MCF 10A (cell line): ENCODE measurements at regions not wholly inside any gene's neighbourhood (a gene's known extent, or its start where the extent isn't known, plus 50 kb on each side); places are given as distances from the start of the nearest gene placed in this dataset.

Experiments
- BruUV-seq: library from RNA; stranded (reverse); fragments of 400-500 nt; replicated peaks from 2 replicates; lab custom pipeline; 2021; lab: Mats Ljungman, UMichigan
- CTCF ChIA-PET: fragments of 300-600 bp; sonication (Branson Sonifier 250); formaldehyde crosslinking; extraction: SDS; loops from one replicate; lab custom pipeline; 2021; ENCODE audit warnings: antibody characterized with exemption, inconsistent platforms; lab: Yijun Ruan, JAX
- POLR2A ChIA-PET: fragments of 300-600, 350-650 bp; sonication (Branson Sonifier 250); formaldehyde crosslinking; extraction: SDS; loops from one replicate; lab custom pipeline; 2020; ENCODE audit warnings: antibody characterized with exemption, inconsistent platforms; lab: Yijun Ruan, JAX
- DNase-seq: peaks from one replicate; pipeline ENCODE4 v3.0.0-alpha.2; 2018; ENCODE audit not compliant: unreplicated experiment
- H3K27ac Mint-ChIP-seq: one replicate; pipeline ENCODE4 v1.8.0; 2022; ENCODE audit warnings: mild to moderate bottlenecking, low read depth, mixed read lengths; ENCODE audit not compliant: unreplicated experiment
- H3K27me3 Mint-ChIP-seq: one replicate; pipeline ENCODE4 v1.8.0; 2022; ENCODE audit warnings: mixed read lengths; ENCODE audit not compliant: insufficient read depth, unreplicated experiment
- H3K36me3 Mint-ChIP-seq: one replicate; pipeline ENCODE4 v1.8.0; 2022; ENCODE audit warnings: mild to moderate bottlenecking, moderate library complexity, mixed read lengths; ENCODE audit not compliant: insufficient read depth, unreplicated experiment
- H3K4me1 Mint-ChIP-seq: one replicate; pipeline ENCODE4 v1.8.0; 2022; ENCODE audit warnings: mixed read lengths; ENCODE audit not compliant: insufficient read depth, unreplicated experiment
- H3K4me3 Mint-ChIP-seq: one replicate; pipeline ENCODE4 v1.8.0; 2022; ENCODE audit warnings: mild to moderate bottlenecking, moderate library complexity, mixed read lengths; ENCODE audit not compliant: unreplicated experiment
- H3K9me3 Mint-ChIP-seq: one replicate; pipeline ENCODE4 v1.8.0; 2022; ENCODE audit warnings: mixed read lengths; ENCODE audit not compliant: unreplicated experiment
- intact Hi-C: fragments of 100-400 bp; cut with micrococcal nuclease; formaldehyde crosslinking; loops from 2 replicates; pipeline ENCODE4 v1.14.1; 2022
- TF ChIP-seq, protein P1 (sequence below): fragments of 200-600 bp; IDR thresholded peaks from one replicate; pipeline ENCODE4 v1.8.0; 2022; ENCODE audit warnings: antibody characterized with exemption, mild to moderate bottlenecking; ENCODE audit not compliant: unreplicated experiment

GRCh38 chr6:151702851-151703658 is 104.4 kb upstream of the ESR1 start:
- ChIA-PET POLR2A (no interaction called here), CTCF (interaction anchor here (0.7 to 1.5 kb wide), 2 partner anchors 26 to 32 kb away, joined by 3 to 4 read pairs; no protein-coding TSS in a partner anchor)
- Mint-ChIP-seq H3K4me1 (no peaks in the 10 kb centered on the region), H3K4me3 (no peak overlapping the region), H3K9me3 (no peaks in the 10 kb centered on the region), H3K36me3 (no peaks in the 10 kb centered on the region), H3K27me3 (no peaks in the 10 kb centered on the region), H3K27ac (no peak overlapping the region)
- no TSS peak for BruUV-seq
- TF ChIP-seq, protein P1, sequence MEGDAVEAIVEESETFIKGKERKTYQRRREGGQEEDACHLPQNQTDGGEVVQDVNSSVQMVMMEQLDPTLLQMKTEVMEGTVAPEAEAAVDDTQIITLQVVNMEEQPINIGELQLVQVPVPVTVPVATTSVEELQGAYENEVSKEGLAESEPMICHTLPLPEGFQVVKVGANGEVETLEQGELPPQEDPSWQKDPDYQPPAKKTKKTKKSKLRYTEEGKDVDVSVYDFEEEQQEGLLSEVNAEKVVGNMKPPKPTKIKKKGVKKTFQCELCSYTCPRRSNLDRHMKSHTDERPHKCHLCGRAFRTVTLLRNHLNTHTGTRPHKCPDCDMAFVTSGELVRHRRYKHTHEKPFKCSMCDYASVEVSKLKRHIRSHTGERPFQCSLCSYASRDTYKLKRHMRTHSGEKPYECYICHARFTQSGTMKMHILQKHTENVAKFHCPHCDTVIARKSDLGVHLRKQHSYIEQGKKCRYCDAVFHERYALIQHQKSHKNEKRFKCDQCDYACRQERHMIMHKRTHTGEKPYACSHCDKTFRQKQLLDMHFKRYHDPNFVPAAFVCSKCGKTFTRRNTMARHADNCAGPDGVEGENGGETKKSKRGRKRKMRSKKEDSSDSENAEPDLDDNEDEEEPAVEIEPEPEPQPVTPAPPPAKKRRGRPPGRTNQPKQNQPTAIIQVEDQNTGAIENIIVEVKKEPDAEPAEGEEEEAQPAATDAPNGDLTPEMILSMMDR = no peak
- DNase-seq = no peak
- intact Hi-C loops = no loop called here

- TF ChIP-seq, protein P1 = no peak
- CTCF ChIA-PET = interaction anchor here (0.5 to 1.5 kb wide), 2 partner anchors 27 to 502 kb away, joined by 3 read pairs; no protein-coding TSS in a partner anchor
- intact Hi-C loops = no loop called here
- H3K36me3 Mint-ChIP-seq = no peaks in the 10 kb centered on the region
- H3K27ac Mint-ChIP-seq = no peak overlapping the region
- BruUV-seq = no TSS peak
- no peak overlapping the region for H3K4me3 Mint-ChIP-seq
- H3K9me3 Mint-ChIP-seq = no peaks in the 10 kb centered on the region
- POLR2A ChIA-PET = interaction anchor here (1.3 kb wide), 1 partner anchor 41 kb away, joined by 3 read pairs; no protein-coding TSS in a partner anchor
- no peak for DNase-seq
- H3K4me1 Mint-ChIP-seq = no peaks in the 10 kb centered on the region
- no peaks in the 10 kb centered on the region for H3K27me3 Mint-ChIP-seq
These were observed 103.1 kb upstream of the ESR1 start for GRCh38 chr6:151704383-151704782.

DNA sequence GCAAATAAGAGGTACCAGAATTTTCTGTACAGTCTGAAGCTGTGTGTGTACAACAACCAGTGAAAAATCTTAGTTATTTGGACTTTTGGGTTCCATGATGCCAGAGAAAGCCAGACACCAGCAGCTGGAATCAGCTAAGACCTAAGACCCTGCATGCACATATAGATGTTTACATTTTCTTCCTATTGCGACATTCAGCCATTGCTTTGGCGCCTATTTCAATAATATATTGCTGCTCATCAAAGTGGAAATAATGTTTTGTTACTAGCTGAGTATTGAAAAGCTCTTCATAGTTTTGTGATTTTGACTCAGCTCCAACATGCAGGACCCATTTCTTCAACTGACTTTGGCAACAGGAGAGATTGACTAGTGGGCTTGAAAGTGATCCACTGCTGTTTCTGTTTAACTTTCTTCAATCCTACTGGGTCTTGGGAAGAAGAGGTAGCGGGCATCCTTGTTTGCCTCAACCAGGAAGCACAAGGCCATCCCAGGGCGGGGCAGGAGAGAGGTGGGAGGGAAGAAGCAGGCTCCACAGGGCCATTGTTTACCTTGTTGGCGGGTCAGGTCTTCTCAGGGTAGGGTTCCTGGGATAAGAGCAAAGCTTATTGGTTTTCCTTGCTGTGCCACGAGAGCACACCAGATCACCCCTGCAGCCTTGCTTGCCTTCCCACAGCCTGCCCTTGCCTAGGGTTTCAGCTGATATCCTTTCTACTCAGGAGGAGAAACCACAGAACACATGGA is 101.3 kb upstream of the ESR1 start:
- no peaks in the 10 kb centered on the region for H3K27me3 Mint-ChIP-seq
- H3K9me3 Mint-ChIP-seq = no peaks in the 10 kb centered on the region
- H3K4me3 Mint-ChIP-seq = no peak overlapping the region

More for the DNA sequence above, 101.3 kb upstream of the ESR1 start:
- no peak overlapping the region for H3K27ac Mint-ChIP-seq
- TF ChIP-seq, protein P1 = no peak
- H3K36me3 Mint-ChIP-seq = no peaks in the 10 kb centered on the region
- ChIA-PET CTCF (interaction anchor here (0.6 to 1.1 kb wide), 4 partner anchors 15 to 170 kb away, joined by 3 to 5 read pairs (median 4); no protein-coding TSS in a partner anchor), POLR2A (interaction anchor here (1.5 kb wide), 1 partner anchor 16 kb away, joined by 4 read pairs; no protein-coding TSS in a partner anchor)
- intact Hi-C loops = no loop called here
- no TSS peak for BruUV-seq
- no peaks in the 10 kb centered on the region for H3K4me1 Mint-ChIP-seq
- no peak for DNase-seq
